ENCODE measurements at regions not wholly inside any gene's neighbourhood (a gene's known extent, or its start where the extent isn't known, plus 50 kb on each side); places are given as distances from the start of the nearest gene placed in this dataset.
A peak's percentile ranks its signal among the peaks of the same experiment; 100 is the strongest.
"Not testable (repeated sequence)": the region's sequence is repeated elsewhere in the genome, so short reads cannot be mapped to it uniquely, and the experiment has no call there.

DNA sequence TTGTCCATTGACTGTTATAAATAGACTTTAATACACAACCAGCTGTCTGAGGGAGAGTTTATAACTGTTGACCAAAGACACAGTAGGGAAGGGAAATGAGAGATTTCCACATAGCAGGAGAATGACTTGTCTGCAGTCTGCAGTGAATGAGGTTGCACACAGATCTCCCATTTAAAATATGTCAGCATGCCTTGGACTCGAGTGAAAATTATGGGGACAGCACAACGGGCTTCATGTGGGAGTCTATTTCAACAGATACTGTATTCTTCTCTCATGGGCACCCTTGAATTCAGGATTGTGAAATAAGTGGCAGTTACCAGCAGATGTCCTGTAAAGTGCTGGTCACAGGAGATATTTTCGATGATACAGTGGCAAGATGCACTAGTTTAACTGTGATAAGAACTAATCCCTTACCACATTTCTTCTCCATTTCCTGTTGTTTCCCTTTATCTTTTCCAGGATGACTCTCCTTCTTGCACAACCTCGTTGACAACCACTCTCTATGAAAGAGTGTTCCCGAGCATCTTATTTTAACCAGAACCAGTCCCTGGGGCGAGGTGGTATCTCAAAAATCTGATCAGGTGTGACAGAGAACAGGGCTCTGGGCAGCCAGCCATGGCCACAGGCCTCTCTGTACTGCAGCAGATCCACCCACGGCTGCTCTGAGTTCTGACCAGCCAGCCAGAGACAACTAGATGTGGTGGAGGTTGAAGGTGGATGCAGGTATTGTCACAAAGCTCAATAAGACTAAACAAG, 51.5 kb upstream of the MAP3K1 start:
- DNase-seq (ENCODE audit: insufficient read length, low spot score), result no peak

DNA sequence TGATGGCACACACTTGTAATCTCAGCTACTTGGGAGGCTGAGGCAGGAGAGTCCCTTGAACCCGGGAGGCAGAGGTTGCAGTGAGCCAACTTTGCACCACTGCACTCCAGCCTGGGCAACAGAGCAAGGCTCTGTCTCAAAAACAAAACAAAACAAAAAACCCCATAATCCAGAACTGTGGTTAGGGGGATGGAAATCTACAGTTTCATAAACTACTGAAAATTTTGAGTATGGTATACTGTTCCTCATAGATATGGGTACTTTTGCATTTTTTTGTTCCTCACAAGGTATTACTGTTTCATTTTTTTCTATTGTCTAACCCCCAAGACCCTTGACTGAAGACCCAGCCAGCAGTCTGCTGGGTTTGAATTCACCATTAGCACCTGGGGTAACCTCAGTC, 52.2 kb upstream of the MAP3K1 start:
- TF ChIP-seq PAX5 (IDR thresholded peaks at IDR 0.05; ENCODE audit: insufficient read depth, low read length, severe bottlenecking) (no peak), POU2F2 (IDR thresholded peaks at IDR 0.05; ENCODE audit: low read depth, low read length) (no peak), SPI1 (IDR thresholded peaks at IDR 0.05; ENCODE audit: low read depth, low read length) (no peak), POLR2AphosphoS5 (IDR thresholded peaks at IDR 0.05; ENCODE audit: low read depth, low read length) (no peak), POLR2A (IDR thresholded peaks at IDR 0.05; ENCODE audit: low read depth, low read length) (no peak), TAF1 (IDR thresholded peaks at IDR 0.05; ENCODE audit: low read depth, low read length) (no peak)
- FAIRE-seq, result no peak
- no peak for DNase-seq (ENCODE audit: insufficient read length, low spot score)

More for the DNA sequence above, 51.5 kb upstream of the MAP3K1 start:
- peak; percentile 63 for FAIRE-seq
- no peak for TF ChIP-seq TAF1 (IDR thresholded peaks at IDR 0.05; ENCODE audit: low read depth, low read length)
- peak; percentile 45 for TF ChIP-seq PAX5 (IDR thresholded peaks at IDR 0.05; ENCODE audit: insufficient read depth, low read length, severe bottlenecking)
- TF ChIP-seq POLR2A (IDR thresholded peaks at IDR 0.05; ENCODE audit: low read depth, low read length), result no peak

DNA sequence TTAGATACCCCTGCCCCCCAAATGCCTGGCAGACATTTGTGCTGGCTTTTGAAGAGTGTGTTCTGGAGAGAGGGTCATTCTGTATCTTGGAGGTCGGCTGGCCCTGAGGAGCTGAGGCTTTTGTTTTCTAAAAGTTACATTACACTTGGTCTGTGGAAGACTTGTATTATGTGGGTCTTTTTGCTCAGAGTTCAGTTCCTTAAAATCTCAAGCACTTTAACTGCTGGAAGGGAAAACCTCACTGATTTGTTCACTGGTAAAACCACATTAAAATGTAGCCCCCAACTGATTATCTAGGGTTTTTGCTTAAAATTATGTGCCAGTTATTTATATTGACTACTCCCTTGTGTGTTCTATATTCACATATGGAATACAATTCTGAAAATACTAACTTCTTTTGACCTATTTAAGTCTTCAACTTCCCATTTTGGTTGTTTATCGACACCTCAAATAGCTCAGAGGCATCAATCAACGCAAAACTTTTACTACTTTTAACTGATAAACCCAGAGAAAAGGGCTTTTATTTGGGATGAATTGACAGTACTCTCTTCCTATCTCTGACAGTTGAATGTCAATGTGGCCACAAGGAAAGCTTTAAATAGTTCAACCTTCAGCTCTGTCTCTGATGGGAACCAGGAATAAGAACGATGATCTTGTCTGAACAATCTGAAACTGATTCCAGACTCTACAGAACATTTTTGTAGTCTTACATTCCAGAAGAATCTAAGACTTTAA, 54.0 kb upstream of the MAP3K1 start:
- DNase-seq (ENCODE audit: insufficient read length, low spot score) (no peak), FAIRE-seq (no peak)
- TF ChIP-seq TAF1 (IDR thresholded peaks at IDR 0.05; ENCODE audit: low read depth, low read length) (no peak), POLR2AphosphoS5 (IDR thresholded peaks at IDR 0.05; ENCODE audit: low read depth, low read length) (no peak), PAX5 (IDR thresholded peaks at IDR 0.05; ENCODE audit: insufficient read depth, low read length, severe bottlenecking) (no peak), POLR2A (IDR thresholded peaks at IDR 0.05; ENCODE audit: low read depth, low read length) (no peak), SPI1 (IDR thresholded peaks at IDR 0.05; ENCODE audit: low read depth, low read length) (no peak), POU2F2 (IDR thresholded peaks at IDR 0.05; ENCODE audit: low read depth, low read length) (no peak)

DNA sequence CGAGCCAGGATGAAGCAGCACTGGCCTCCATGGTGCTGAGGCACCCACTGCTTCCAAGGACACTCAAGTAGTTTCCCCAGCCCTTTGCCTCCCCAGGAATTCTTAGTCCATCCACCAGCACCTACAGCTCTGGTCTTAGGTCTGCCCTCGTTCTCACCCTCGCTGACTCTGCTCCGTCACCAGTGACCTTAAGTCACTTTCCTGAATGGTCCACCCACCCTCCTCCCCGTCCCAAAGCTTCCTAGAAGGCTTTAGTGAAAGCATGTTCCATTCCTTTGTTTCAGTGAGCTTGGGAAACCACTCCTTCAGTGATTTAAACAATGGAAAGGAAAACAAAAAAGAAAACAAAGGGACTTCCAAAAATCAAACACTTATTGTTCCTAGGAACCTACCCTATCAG, 54.6 kb upstream of the MAP3K1 start:
- TF ChIP-seq PAX5 (IDR thresholded peaks at IDR 0.05; ENCODE audit: insufficient read depth, low read length, severe bottlenecking) (no peak), POLR2AphosphoS5 (IDR thresholded peaks at IDR 0.05; ENCODE audit: low read depth, low read length) (no peak), TAF1 (IDR thresholded peaks at IDR 0.05; ENCODE audit: low read depth, low read length) (no peak), SPI1 (IDR thresholded peaks at IDR 0.05; ENCODE audit: low read depth, low read length) (no peak), POLR2A (IDR thresholded peaks at IDR 0.05; ENCODE audit: low read depth, low read length) (no peak), POU2F2 (IDR thresholded peaks at IDR 0.05; ENCODE audit: low read depth, low read length) (no peak)
- DNase-seq (ENCODE audit: insufficient read length, low spot score), result no peak
- FAIRE-seq, result no peak

DNA sequence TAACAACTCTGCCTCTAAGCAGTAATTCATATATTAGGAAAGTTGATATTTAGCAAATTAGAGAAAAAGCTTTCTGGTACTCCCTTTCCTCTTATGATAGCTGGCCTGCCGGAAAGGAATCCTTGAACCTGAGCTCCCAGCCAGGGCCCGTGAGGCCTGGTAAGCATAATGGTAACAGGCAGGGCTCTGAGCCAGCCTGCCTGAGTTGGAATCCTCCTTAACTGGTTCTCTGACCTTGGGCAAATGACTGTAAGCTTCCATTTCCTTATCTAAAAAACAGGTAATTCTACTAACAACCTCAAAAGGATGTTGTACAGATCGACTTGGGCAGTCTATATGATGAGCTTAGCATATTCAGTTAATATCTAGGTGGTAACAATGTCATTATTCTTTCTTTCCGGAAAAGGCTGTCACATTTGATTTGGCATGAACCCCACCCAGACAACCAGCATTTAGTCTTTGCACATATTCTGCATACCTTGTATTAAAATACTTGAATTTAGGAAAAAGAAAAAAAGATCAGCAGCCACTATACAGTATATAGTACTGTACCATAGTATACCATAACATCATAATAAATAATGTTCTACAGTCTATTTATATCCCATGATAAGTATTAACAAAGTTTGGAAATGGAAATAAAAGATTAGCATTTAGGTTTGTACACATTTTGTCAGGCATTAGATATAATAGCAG, 55.7 kb upstream of the MAP3K1 start:
- FAIRE-seq (no peak), DNase-seq (ENCODE audit: insufficient read length, low spot score) (no peak)
- TF ChIP-seq POU2F2 (IDR thresholded peaks at IDR 0.05; ENCODE audit: low read depth, low read length), result no peak
- TF ChIP-seq POLR2AphosphoS5 (IDR thresholded peaks at IDR 0.05; ENCODE audit: low read depth, low read length), result no peak
- no peak for TF ChIP-seq SPI1 (IDR thresholded peaks at IDR 0.05; ENCODE audit: low read depth, low read length)
- no peak for TF ChIP-seq TAF1 (IDR thresholded peaks at IDR 0.05; ENCODE audit: low read depth, low read length)
- TF ChIP-seq PAX5 (IDR thresholded peaks at IDR 0.05; ENCODE audit: insufficient read depth, low read length, severe bottlenecking), result no peak
- no peak for TF ChIP-seq POLR2A (IDR thresholded peaks at IDR 0.05; ENCODE audit: low read depth, low read length)

DNA sequence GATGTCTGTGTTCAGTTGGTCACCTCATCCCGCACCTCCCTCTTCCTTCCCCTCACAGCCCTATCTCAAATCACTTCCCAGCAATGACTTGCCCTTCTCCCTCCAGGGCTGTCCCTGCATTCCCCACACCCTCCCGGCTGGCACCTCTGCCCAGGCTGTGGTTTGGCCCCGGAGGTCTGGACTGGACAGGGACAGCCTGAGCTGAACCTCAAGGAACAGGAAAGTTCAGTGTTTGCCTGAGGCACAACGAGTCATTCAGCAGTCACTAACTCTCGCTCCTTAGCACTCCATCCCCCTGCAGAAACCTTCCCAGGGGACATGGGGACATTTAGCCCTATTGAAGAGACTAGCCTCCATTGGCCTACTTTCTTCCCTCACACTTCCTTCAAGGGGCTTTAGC, 58.3 kb upstream of the MAP3K1 start:
- FAIRE-seq, result no peak
- DNase-seq (ENCODE audit: insufficient read length, low spot score), result no peak
- no peak for TF ChIP-seq TAF1 (IDR thresholded peaks at IDR 0.05; ENCODE audit: low read depth, low read length)
- no peak for TF ChIP-seq POU2F2 (IDR thresholded peaks at IDR 0.05; ENCODE audit: low read depth, low read length)

DNA sequence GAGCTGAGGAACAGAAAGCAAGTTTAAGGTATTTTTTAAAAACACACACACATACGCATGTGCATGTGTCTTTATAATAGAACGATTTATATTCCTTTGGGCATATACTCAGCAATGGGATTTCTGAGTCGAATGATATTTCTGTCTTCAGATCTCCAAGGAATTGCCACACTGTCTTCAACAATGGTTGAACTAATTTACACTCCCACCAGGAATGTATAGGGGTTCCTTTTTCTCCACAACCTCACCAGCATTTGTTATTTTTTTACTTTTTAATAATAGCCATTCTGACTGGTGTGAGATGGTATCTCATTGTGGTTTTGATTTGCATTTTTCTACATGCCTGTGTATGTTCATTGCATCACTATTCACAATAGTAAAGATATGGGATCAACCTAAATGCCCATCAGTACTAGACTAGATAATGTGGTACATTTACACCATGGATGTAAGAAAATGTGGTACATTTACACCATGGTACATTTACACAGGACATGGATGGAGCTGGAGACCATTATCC, 60.3 kb upstream of the MAP3K1 start:
- no peak for TF ChIP-seq POLR2AphosphoS5 (IDR thresholded peaks at IDR 0.05; ENCODE audit: low read depth, low read length)
- TF ChIP-seq POLR2A (IDR thresholded peaks at IDR 0.05; ENCODE audit: low read depth, low read length), result no peak
- no peak for TF ChIP-seq POU2F2 (IDR thresholded peaks at IDR 0.05; ENCODE audit: low read depth, low read length)
- no peak for TF ChIP-seq PAX5 (IDR thresholded peaks at IDR 0.05; ENCODE audit: insufficient read depth, low read length, severe bottlenecking)
- TF ChIP-seq SPI1 (IDR thresholded peaks at IDR 0.05; ENCODE audit: low read depth, low read length), result no peak
- no peak for TF ChIP-seq TAF1 (IDR thresholded peaks at IDR 0.05; ENCODE audit: low read depth, low read length)

DNA sequence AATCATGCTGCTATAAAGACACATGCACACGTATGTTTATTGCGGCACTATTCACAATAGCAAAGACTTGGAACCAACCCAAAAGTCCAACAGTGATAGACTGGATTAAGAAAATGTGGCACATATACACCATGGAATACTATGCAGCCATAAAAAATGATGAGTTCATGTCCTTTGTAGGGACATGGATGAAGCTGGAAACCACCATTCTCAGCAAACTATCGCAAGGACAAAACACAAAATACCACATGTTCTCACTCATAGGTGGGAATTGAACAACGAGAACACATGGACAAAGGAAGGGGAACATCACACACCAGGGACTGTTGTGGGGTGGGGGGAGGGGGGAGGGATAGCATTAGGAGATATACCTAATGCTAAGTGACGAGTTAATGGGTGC, 61.8 kb upstream of the MAP3K1 start:
- DNase-seq (ENCODE audit: insufficient read length, low spot score); FAIRE-seq: not testable (repeated sequence)

More for the DNA sequence above, 60.3 kb upstream of the MAP3K1 start:
- FAIRE-seq (no peak), DNase-seq (ENCODE audit: insufficient read length, low spot score) (no peak)

DNA sequence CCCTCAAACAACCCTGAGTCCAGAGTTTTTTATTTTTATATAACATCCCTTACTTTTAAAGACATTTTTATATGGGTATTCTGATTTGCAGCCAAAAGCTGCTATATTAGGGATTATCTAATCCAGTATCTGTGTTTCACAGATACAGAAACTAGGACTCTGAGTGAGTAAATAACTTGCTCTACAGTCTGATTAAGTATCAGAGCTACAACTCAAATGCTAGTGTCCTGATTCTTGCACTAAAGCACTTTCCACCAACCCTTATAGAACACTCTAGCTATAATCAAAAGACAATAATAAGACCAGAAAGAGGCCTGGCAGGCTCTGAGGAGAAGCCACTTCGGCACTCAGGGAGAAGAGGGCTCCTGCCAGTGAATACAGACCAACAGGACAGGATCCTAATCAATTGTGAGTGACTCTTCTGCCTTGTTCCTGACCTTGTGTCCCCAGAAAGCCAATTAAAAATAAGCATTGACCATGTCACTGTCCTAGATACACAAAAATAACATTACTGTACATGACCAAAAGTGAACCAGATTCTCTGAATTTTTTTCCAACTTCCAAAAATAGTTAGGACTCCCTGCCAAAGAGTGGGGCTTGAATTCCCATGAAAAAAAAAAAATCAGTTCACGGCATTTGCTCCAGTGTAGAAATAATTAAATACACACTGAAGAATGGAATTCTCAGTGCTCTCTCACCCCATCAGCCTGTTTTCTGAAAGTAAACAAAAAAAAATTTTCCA, 63.6 kb upstream of the MAP3K1 start:
- TF ChIP-seq PAX5 (IDR thresholded peaks at IDR 0.05; ENCODE audit: insufficient read depth, low read length, severe bottlenecking), result no peak
- TF ChIP-seq POLR2AphosphoS5 (IDR thresholded peaks at IDR 0.05; ENCODE audit: low read depth, low read length), result no peak
- TF ChIP-seq POLR2A (IDR thresholded peaks at IDR 0.05; ENCODE audit: low read depth, low read length), result no peak
- no peak for TF ChIP-seq TAF1 (IDR thresholded peaks at IDR 0.05; ENCODE audit: low read depth, low read length)
- no peak for TF ChIP-seq SPI1 (IDR thresholded peaks at IDR 0.05; ENCODE audit: low read depth, low read length)
- no peak for TF ChIP-seq POU2F2 (IDR thresholded peaks at IDR 0.05; ENCODE audit: low read depth, low read length)
- FAIRE-seq, result no peak

More for the DNA sequence above, 63.6 kb upstream of the MAP3K1 start:
- no peak for DNase-seq (ENCODE audit: insufficient read length, low spot score)

All from GM12891 (cell line).